ENCODE measurements at regions not wholly inside any gene's neighbourhood (a gene's known extent, or its start where the extent isn't known, plus 50 kb on each side); places are given as distances from the start of the nearest gene placed in this dataset.

- TF ChIP-seq CTCF (IDR thresholded peaks at IDR 0.05), result no peak
- TF ChIP-seq POLR2A (IDR thresholded peaks at IDR 0.05), result no peak
Observed at GRCh38 chr15:91420689-91421088, 320.6 kb downstream of the SV2B start.

All from gastroesophageal sphincter (tissue), 3 donors.